ENCODE measurements at regions not wholly inside any gene's neighbourhood (a gene's known extent, or its start where the extent isn't known, plus 50 kb on each side); places are given as distances from the start of the nearest gene placed in this dataset.

DNA sequence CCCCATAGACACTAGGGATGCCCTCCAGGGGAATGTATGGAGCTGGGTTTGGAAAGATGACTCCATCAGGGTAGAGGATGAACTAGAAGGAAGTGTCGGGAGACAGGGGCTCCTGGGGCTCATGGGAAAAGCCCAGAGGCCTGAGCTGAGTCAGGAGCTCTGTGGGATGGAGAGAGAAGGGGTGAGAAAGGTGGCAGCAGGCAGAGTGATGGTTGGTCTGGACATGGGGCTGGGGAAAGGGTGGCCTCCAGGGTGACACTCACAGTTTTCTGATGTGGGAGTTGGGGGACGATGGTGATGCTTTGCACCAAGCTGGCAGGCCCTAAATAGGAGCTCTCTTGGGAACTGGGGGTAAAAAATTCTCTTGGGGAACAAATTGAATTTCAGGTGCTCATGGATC is 213.5 kb upstream of the MVB12B start:
- no peak for TF ChIP-seq CTCF (conservative IDR thresholded peaks at IDR 0.05; ENCODE audit: control insufficient read depth, insufficient read depth, low read depth, low read length)
- DNase-seq (ENCODE audit: low read depth) = no peak
- no peak overlapping the region for H3K4me3 ChIP-seq (ENCODE audit: control insufficient read depth, low read depth, low read length)

GRCh38 chr9:126113756-126114408 is 212.7 kb upstream of the MVB12B start:
- DNase-seq (ENCODE audit: low read depth) = no peak
- no peak for TF ChIP-seq CTCF (conservative IDR thresholded peaks at IDR 0.05; ENCODE audit: control insufficient read depth, insufficient read depth, low read depth, low read length)

GRCh38 chr9:126114409-126114760 is 212.2 kb upstream of the MVB12B start:
- DNase-seq (ENCODE audit: low read depth) = no peak
- H3K4me3 ChIP-seq (ENCODE audit: control insufficient read depth, low read depth, low read length) = no peak overlapping the region
- no peak for TF ChIP-seq CTCF (conservative IDR thresholded peaks at IDR 0.05; ENCODE audit: control insufficient read depth, insufficient read depth, low read depth, low read length)

More at GRCh38 chr9:126113756-126114408, 212.7 kb upstream of the MVB12B start:
- no peak overlapping the region for H3K4me3 ChIP-seq (ENCODE audit: control insufficient read depth, low read depth, low read length)

- TF ChIP-seq CTCF (conservative IDR thresholded peaks at IDR 0.05; ENCODE audit: control insufficient read depth, insufficient read depth, low read depth, low read length) = no peak
- H3K4me3 ChIP-seq (ENCODE audit: control insufficient read depth, low read depth, low read length) = no peak overlapping the region
- no peak for DNase-seq (ENCODE audit: low read depth)
These were observed 211.7 kb upstream of the MVB12B start for GRCh38 chr9:126114850-126115460.

- TF ChIP-seq CTCF (conservative IDR thresholded peaks at IDR 0.05; ENCODE audit: control insufficient read depth, insufficient read depth, low read depth, low read length) = no peak
- no peak for DNase-seq (ENCODE audit: low read depth)
- no peak overlapping the region for H3K4me3 ChIP-seq (ENCODE audit: control insufficient read depth, low read depth, low read length)
These were observed 210.1 kb upstream of the MVB12B start for GRCh38 chr9:126116351-126117157.

- TF ChIP-seq CTCF (conservative IDR thresholded peaks at IDR 0.05; ENCODE audit: control insufficient read depth, insufficient read depth, low read depth, low read length) = no peak
- DNase-seq (ENCODE audit: low read depth) = no peak
- no peak overlapping the region for H3K4me3 ChIP-seq (ENCODE audit: control insufficient read depth, low read depth, low read length)
These were observed 209.5 kb upstream of the MVB12B start for GRCh38 chr9:126117158-126117425.

Measured in fibroblast of mammary gland (primary cell).